ENCODE measurements at regions not wholly inside any gene's neighbourhood (a gene's known extent, or its start where the extent isn't known, plus 50 kb on each side); places are given as distances from the start of the nearest gene placed in this dataset.

DNA sequence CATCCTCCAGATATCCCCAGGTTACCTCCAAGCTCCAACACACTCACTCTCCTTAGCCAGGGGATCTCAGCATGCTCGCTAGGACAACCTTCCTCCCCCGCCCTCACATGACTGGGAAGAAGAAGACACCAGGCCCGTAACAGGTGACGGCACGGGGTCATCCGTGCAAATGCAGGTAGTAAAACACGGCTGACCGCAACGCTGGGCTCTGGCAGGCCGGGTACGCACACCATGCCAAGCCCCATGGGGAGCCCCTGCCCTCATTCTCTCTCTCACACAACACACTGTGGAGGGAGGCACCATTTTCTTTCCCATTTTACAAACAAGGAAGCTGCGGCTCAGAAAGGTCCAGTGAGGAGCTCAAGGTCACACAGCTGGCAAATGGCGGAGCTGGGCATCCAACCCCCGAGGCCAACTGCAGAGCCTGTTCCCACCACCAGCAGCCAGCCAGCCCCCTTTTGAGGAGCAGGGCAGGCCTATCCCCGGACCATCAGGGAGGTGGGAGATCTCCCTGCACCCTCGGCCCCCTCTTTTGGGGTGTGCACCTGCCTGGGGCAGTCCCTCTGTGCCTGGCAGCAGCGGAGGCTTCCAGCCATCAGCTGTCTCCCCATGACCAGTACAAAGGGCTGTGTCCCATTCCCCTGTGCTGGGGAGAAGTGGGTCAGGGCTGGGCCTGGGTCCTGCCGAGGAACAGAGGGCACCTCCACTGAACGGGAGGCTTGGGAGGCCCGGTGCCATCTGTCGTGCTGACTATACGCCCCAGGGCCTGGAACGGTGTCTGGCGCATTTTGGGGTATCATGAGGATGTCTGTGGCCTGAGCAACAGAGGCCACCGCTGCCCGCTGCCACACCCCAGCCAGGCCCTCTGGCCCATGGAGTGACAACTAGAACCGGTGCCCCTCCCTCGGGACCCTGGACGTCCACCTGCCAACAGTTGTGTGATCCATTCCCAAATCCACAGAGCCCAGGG, 280.9 kb downstream of the CTTN start:
- TF ChIP-seq YY1 (IDR thresholded peaks at IDR 0.05; ENCODE audit: low read depth) = no peak
- TF ChIP-seq EP300 (IDR thresholded peaks at IDR 0.05; ENCODE audit: borderline replicate concordance) = no peak
- no peak for TF ChIP-seq CEBPB (IDR thresholded peaks at IDR 0.05)
- TF ChIP-seq USF1 (IDR thresholded peaks at IDR 0.05) = no peak
- TF ChIP-seq TAF1 (IDR thresholded peaks at IDR 0.05; ENCODE audit: low read depth) = no peak
- TF ChIP-seq ZBTB7A (IDR thresholded peaks at IDR 0.05; ENCODE audit: low read depth) = no peak
- TF ChIP-seq TCF12 (IDR thresholded peaks at IDR 0.05; ENCODE audit: low read depth) = no peak
- no peak for TF ChIP-seq RAD21 (IDR thresholded peaks at IDR 0.05; ENCODE audit: low read depth)
- TF ChIP-seq CREB1 (IDR thresholded peaks at IDR 0.05; ENCODE audit: low read depth) = no peak
- no peak for TF ChIP-seq FOXM1 (IDR thresholded peaks at IDR 0.05; ENCODE audit: borderline replicate concordance, low read depth)
- TF ChIP-seq, protein P1, sequence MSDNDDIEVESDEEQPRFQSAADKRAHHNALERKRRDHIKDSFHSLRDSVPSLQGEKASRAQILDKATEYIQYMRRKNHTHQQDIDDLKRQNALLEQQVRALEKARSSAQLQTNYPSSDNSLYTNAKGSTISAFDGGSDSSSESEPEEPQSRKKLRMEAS (IDR thresholded peaks at IDR 0.05) = no peak
- TF ChIP-seq, protein P2, sequence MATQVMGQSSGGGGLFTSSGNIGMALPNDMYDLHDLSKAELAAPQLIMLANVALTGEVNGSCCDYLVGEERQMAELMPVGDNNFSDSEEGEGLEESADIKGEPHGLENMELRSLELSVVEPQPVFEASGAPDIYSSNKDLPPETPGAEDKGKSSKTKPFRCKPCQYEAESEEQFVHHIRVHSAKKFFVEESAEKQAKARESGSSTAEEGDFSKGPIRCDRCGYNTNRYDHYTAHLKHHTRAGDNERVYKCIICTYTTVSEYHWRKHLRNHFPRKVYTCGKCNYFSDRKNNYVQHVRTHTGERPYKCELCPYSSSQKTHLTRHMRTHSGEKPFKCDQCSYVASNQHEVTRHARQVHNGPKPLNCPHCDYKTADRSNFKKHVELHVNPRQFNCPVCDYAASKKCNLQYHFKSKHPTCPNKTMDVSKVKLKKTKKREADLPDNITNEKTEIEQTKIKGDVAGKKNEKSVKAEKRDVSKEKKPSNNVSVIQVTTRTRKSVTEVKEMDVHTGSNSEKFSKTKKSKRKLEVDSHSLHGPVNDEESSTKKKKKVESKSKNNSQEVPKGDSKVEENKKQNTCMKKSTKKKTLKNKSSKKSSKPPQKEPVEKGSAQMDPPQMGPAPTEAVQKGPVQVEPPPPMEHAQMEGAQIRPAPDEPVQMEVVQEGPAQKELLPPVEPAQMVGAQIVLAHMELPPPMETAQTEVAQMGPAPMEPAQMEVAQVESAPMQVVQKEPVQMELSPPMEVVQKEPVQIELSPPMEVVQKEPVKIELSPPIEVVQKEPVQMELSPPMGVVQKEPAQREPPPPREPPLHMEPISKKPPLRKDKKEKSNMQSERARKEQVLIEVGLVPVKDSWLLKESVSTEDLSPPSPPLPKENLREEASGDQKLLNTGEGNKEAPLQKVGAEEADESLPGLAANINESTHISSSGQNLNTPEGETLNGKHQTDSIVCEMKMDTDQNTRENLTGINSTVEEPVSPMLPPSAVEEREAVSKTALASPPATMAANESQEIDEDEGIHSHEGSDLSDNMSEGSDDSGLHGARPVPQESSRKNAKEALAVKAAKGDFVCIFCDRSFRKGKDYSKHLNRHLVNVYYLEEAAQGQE (IDR thresholded peaks at IDR 0.05; ENCODE audit: low read depth) = no peak
- no peak for TF ChIP-seq NFIC (IDR thresholded peaks at IDR 0.05)
- TF ChIP-seq EGR1 (IDR thresholded peaks at IDR 0.05) = no peak
